Upper lobe of left lung (tissue), 6 donors: ENCODE measurements at regions not wholly inside any gene's neighbourhood (a gene's known extent, or its start where the extent isn't known, plus 50 kb on each side); places are given as distances from the start of the nearest gene placed in this dataset.
A peak's percentile ranks its signal among the peaks of the same experiment; 100 is the strongest.

ENCODE experiments used
- ATAC-seq, 2 donors: fragments of 200-7000 bp; cut with Tn5 transposase; one replicate each; pipeline ENCODE4 v1.9.1; 2022; ENCODE audit warnings: mild to moderate bottlenecking in 2 of 2, moderate library complexity in 2 of 2; ENCODE audit not compliant: low FRiP score in 2 of 2
- DNase-seq, 2 donors: peaks; one replicate each; pipeline ENCODE4 v3.0.0-alpha.2; 2019 to 2020
- H3K27ac ChIP-seq, 4 donors: fragments of 200-600 bp; sonication (generic); one replicate each; pipeline ENCODE4 v1.5.1; 2016 to 2019
- H3K27me3 ChIP-seq, 4 donors: fragments of 200-600 bp; sonication (generic); one replicate each; pipeline ENCODE4 v1.5.1; 2017 to 2019
- H3K36me3 ChIP-seq, 4 donors: fragments of 200-600 bp; sonication (generic); one replicate each; pipeline ENCODE4 v1.5.1; 2016 to 2019
- H3K4me1 ChIP-seq, 4 donors: fragments of 200-600 bp; sonication (generic); one replicate each; pipeline ENCODE4 v1.5.1; 2018 to 2019
- H3K4me3 ChIP-seq, 4 donors: fragments of 200-600 bp; sonication (generic); one replicate each; pipeline ENCODE4 v1.5.1; 2017 to 2019; ENCODE audit warnings: mild to moderate bottlenecking in 2 of 4, moderate library complexity in 1 of 4
- H3K9me3 ChIP-seq, 4 donors: fragments of 200-600 bp; sonication (generic); one replicate each; pipeline ENCODE4 v1.5.1; 2018 to 2019
- CTCF ChIP-seq, 6 experiments: fragments of 450-650 bp in 4 of 6; fragments of 200-600 bp in 2 of 6; sonication (generic) in 2 of 6; IDR thresholded peaks; one replicate each; pipeline ENCODE4 v1.5.1; 2016 to 2019; ENCODE audit warnings: antibody characterized with exemption in 6 of 6
- EP300 ChIP-seq, 4 donors: sonication (generic); formaldehyde crosslinking; IDR thresholded peaks; one replicate each; pipeline ENCODE4 v1.5.1; 2017; ENCODE audit warnings: antibody characterized with exemption in 4 of 4, control low read depth in 2 of 4
- POLR2A ChIP-seq, 4 donors: fragments of 450-650 bp; IDR thresholded peaks; one replicate each; pipeline ENCODE4 v1.5.1; 2016 to 2017; ENCODE audit warnings: antibody characterized with exemption in 4 of 4, mild to moderate bottlenecking in 2 of 4
- POLR2AphosphoS5 ChIP-seq, 2 donors: sonication (generic); formaldehyde crosslinking; IDR thresholded peaks; one replicate each; pipeline ENCODE4 v1.5.1; 2017; ENCODE audit warnings: antibody characterized with exemption in 2 of 2
- WGBS, 2 donors: methylation state at CpG; one replicate each; pipeline ENCODE4 v1.1.5; 2017 to 2018; 5-methylcytosine and 5-hydroxymethylcytosine counted together
- donor health status: DM: no; HTN: no; CAD: no; lungs with moderate emphysema.
- donor health status: DM: no; HTN: yes; CAD: no; lungs with severe emphysema.

GRCh38 chr13:44013758-44014291 lies 134.1 kb downstream of the LACC1 start:
- no peak overlapping the region for H3K4me3 ChIP-seq
- peaks cover 4 to 23% (median 10%) of the 10 kb centered on the region in 4 donors for H3K4me1 ChIP-seq
- H3K36me3 ChIP-seq = no peaks in the 10 kb centered on the region
- ATAC-seq (no peak), DNase-seq (no peak)
- 51 to 65% methylated on average over 3 to 4 of the region's 4 CpGs for WGBS, 2 donors
- no peaks in the 10 kb centered on the region for H3K9me3 ChIP-seq
- peak overlapping the region in 2 of 4 donors; percentile 27 to 35 for H3K27ac ChIP-seq
- H3K27me3 ChIP-seq = no peaks in the 10 kb centered on the region
- no peak for TF ChIP-seq CTCF (IDR thresholded peaks at IDR 0.05)
- TF ChIP-seq EP300 (IDR thresholded peaks at IDR 0.05) = no peak
- no peak for TF ChIP-seq POLR2AphosphoS5 (IDR thresholded peaks at IDR 0.05)
- TF ChIP-seq POLR2A (IDR thresholded peaks at IDR 0.05) = no peak

DNA sequence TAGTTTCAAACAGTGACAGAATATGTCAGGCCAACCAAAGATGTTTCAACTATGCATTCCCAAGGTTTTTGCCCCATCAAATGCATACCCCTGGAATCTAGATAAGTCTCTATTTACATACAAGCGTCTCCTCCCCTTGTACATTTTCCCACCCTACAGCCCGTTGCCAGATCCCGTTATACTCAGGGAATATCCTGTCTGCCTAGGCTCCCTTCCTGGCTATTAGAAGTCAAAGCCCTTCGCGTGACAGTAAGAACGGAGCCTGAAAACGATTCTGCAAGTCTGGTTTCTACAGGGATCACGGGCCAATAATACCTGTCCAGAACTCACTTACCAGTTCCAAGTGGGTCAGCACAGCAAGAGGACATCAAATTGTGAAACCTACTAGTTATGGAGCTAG lies 134.8 kb downstream of the LACC1 start:
- Histone ChIP-seq H3K4me3 (no peak overlapping the region), H3K27me3 (no peaks in the 10 kb centered on the region), H3K4me1 (peaks cover 4 to 23% (median 10%) of the 10 kb centered on the region in 4 donors), H3K36me3 (no peaks in the 10 kb centered on the region), H3K27ac (peak overlapping the region in 2 of 4 donors; percentile 27 to 35), H3K9me3 (no peaks in the 10 kb centered on the region)
- 64 to 68% methylated on average over 8 of the region's 8 CpGs for WGBS, 2 donors
- ATAC-seq (no peak), DNase-seq (no peak)
- TF ChIP-seq CTCF (IDR thresholded peaks at IDR 0.05) = no peak
- no peak for TF ChIP-seq POLR2AphosphoS5 (IDR thresholded peaks at IDR 0.05)
- TF ChIP-seq POLR2A (IDR thresholded peaks at IDR 0.05) = no peak
- TF ChIP-seq EP300 (IDR thresholded peaks at IDR 0.05) = no peak

GRCh38 chr13:44015118-44015517 lies 135.4 kb downstream of the LACC1 start:
- no peaks in the 10 kb centered on the region for H3K9me3 ChIP-seq
- H3K27ac ChIP-seq = peak overlapping the region in 2 of 4 donors; percentile 0 to 38
- H3K4me3 ChIP-seq = no peak overlapping the region
- 82 to 83% methylated on average over 5 of the region's 5 CpGs for WGBS, 2 donors
- H3K27me3 ChIP-seq = no peaks in the 10 kb centered on the region
- TF ChIP-seq POLR2A (IDR thresholded peaks at IDR 0.05) (no peak), EP300 (IDR thresholded peaks at IDR 0.05) (no peak), CTCF (IDR thresholded peaks at IDR 0.05) (no peak), POLR2AphosphoS5 (IDR thresholded peaks at IDR 0.05) (no peak)
- peaks cover 4 to 23% (median 10%) of the 10 kb centered on the region in 4 donors for H3K4me1 ChIP-seq
- DNase-seq (no peak), ATAC-seq (no peak)
- H3K36me3 ChIP-seq = no peaks in the 10 kb centered on the region

DNA sequence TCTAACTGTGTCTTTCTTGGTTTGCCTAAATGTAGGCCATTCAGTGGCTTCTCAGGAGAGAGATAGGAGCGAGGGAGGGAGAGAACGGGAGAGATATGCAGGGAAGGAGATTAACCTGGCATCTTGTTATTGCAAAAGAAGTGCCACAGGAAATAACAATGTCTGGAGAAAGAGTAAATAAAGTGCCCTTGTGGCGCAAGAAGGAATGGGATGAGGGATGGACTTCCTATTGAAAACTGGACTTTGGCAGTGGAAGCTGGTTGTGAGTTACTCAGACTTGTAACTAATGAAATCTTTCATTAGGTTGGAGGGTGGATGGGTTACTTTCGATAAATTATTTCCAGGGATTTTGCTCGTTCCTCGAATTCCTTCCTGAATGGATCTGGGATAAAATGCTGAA lies 136.1 kb downstream of the LACC1 start:
- Histone ChIP-seq H3K4me3 (no peak overlapping the region), H3K27ac (peak overlapping the region in 2 of 4 donors; percentile 24 to 38), H3K4me1 (peaks cover 4 to 23% (median 10%) of the 10 kb centered on the region in 4 donors), H3K27me3 (no peaks in the 10 kb centered on the region), H3K36me3 (no peaks in the 10 kb centered on the region), H3K9me3 (no peaks in the 10 kb centered on the region)
- ATAC-seq (no peak), DNase-seq (no peak)
- 71 to 73% methylated on average over 6 of the region's 6 CpGs for WGBS, 2 donors
- TF ChIP-seq POLR2A (IDR thresholded peaks at IDR 0.05) (no peak), EP300 (IDR thresholded peaks at IDR 0.05) (no peak), CTCF (IDR thresholded peaks at IDR 0.05) (no peak), POLR2AphosphoS5 (IDR thresholded peaks at IDR 0.05) (no peak)

- Histone ChIP-seq H3K9me3 (no peaks in the 10 kb centered on the region), H3K36me3 (no peaks in the 10 kb centered on the region), H3K27me3 (no peaks in the 10 kb centered on the region), H3K4me3 (no peak overlapping the region), H3K27ac (no peak overlapping the region), H3K4me1 (peaks cover 4 to 23% (median 10%) of the 10 kb centered on the region in 4 donors)
- no peak for DNase-seq
- ATAC-seq = no peak
- TF ChIP-seq POLR2AphosphoS5 (IDR thresholded peaks at IDR 0.05) (no peak), EP300 (IDR thresholded peaks at IDR 0.05) (no peak), POLR2A (IDR thresholded peaks at IDR 0.05) (no peak), CTCF (IDR thresholded peaks at IDR 0.05) (no peak)
- WGBS, 2 donors = 48 to 50% methylated on average over 5 of the region's 5 CpGs
These were observed 138.1 kb downstream of the LACC1 start for GRCh38 chr13:44017756-44018309.
